Tibial nerve (tissue), 3 donors: ENCODE measurements at regions not wholly inside any gene's neighbourhood (a gene's known extent, or its start where the extent isn't known, plus 50 kb on each side); places are given as distances from the start of the nearest gene placed in this dataset.

Experiments
- POLR2A ChIP-seq, 2 donors: fragments of 450-650 bp; IDR thresholded peaks; one replicate each; pipeline ENCODE4 v1.6.1; 2017; ENCODE audit warnings: antibody characterized with exemption in 2 of 2, mild to moderate bottlenecking in 2 of 2, moderate library complexity in 2 of 2
- TF ChIP-seq, protein P1 (sequence below), 5 experiments: fragments of 200-600 bp in 3 of 5; fragments of 450-650 bp in 2 of 5; sonication (generic) in 3 of 5; IDR thresholded peaks; one replicate each; pipeline ENCODE4 v1.5.1; 2016 to 2019; ENCODE audit warnings: antibody characterized with exemption in 5 of 5, mild to moderate bottlenecking in 3 of 5, moderate library complexity in 2 of 5

DNA sequence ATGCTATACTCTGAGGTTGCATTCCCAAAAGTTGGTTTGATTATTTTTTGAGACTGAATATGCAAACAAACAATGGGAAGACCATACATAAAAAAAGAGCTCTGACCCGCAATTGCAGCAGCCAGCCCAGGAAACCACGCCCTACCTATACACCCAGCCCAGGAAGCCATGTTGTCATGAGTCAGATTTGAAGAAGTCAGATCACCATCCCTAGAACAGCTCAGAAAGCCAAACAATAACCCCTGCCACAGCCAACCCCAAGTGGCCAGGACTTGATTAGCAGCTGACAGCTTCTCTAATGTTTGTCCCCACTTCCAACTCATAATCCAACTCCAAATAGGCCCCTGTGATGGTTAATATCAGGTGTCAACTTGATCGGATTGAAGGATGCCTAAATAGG is 621.9 kb downstream of the NPHP4 start:
- TF ChIP-seq, protein P1, sequence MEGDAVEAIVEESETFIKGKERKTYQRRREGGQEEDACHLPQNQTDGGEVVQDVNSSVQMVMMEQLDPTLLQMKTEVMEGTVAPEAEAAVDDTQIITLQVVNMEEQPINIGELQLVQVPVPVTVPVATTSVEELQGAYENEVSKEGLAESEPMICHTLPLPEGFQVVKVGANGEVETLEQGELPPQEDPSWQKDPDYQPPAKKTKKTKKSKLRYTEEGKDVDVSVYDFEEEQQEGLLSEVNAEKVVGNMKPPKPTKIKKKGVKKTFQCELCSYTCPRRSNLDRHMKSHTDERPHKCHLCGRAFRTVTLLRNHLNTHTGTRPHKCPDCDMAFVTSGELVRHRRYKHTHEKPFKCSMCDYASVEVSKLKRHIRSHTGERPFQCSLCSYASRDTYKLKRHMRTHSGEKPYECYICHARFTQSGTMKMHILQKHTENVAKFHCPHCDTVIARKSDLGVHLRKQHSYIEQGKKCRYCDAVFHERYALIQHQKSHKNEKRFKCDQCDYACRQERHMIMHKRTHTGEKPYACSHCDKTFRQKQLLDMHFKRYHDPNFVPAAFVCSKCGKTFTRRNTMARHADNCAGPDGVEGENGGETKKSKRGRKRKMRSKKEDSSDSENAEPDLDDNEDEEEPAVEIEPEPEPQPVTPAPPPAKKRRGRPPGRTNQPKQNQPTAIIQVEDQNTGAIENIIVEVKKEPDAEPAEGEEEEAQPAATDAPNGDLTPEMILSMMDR (IDR thresholded peaks at IDR 0.05): no peak
- TF ChIP-seq POLR2A (IDR thresholded peaks at IDR 0.05): no peak
